Hepatocyte (in vitro differentiated cells): ENCODE measurements at regions not wholly inside any gene's neighbourhood (a gene's known extent, or its start where the extent isn't known, plus 50 kb on each side); places are given as distances from the start of the nearest gene placed in this dataset.

Experiments
- DNase-seq: peaks from one replicate; pipeline ENCODE4 v3.0.0-alpha.2; 2016; ENCODE audit warnings: low spot score
- H2AFZ ChIP-seq: fragments of 200-600 bp; sonication (generic); 2 replicates; pipeline ENCODE4 v1.6.0; 2016; ENCODE audit warnings: antibody characterized with exemption, mild to moderate bottlenecking
- H3K27ac ChIP-seq: fragments of 200-600 bp; sonication (generic); 2 replicates; pipeline ENCODE4 v1.5.1; 2016; ENCODE audit warnings: mild to moderate bottlenecking
- H3K27me3 ChIP-seq: fragments of 200-600 bp; sonication (generic); 2 replicates; pipeline ENCODE4 v1.6.1; 2016
- H3K36me3 ChIP-seq: fragments of 200-600 bp; sonication (generic); replicated peaks from 2 replicates; pipeline ENCODE4 v1.5.1; 2016; ENCODE audit warnings: low read depth; ENCODE audit not compliant: insufficient read depth
- H3K4me1 ChIP-seq: fragments of 200-600 bp; sonication (generic); 2 replicates; pipeline ENCODE4 v1.5.1; 2016; ENCODE audit warnings: mild to moderate bottlenecking, moderate library complexity; ENCODE audit not compliant: insufficient read depth
- H3K4me2 ChIP-seq: fragments of 200-600 bp; sonication (generic); 2 replicates; pipeline ENCODE4 v1.6.0; 2016
- H3K4me3 ChIP-seq: fragments of 200-600 bp; sonication (generic); 2 replicates; pipeline ENCODE4 v1.5.1; 2016; ENCODE audit warnings: mild to moderate bottlenecking
- H3K79me2 ChIP-seq: fragments of 200-600 bp; sonication (generic); 2 replicates; pipeline ENCODE4 v1.6.0; 2017; ENCODE audit warnings: mild to moderate bottlenecking
- H3K9me2 ChIP-seq: fragments of 200-600 bp; sonication (generic); replicated peaks from 2 replicates; pipeline ENCODE4 v1.6.0; 2017; ENCODE audit warnings: mild to moderate bottlenecking; ENCODE audit not compliant: insufficient read depth
- H3K9me3 ChIP-seq: fragments of 200-600 bp; sonication (generic); 2 replicates; pipeline ENCODE4 v1.5.1; 2016; ENCODE audit warnings: low read depth, mild to moderate bottlenecking
- H4K20me1 ChIP-seq: fragments of 200-600 bp; sonication (generic); 2 replicates; pipeline ENCODE4 v1.6.0; 2016; ENCODE audit warnings: mild to moderate bottlenecking; ENCODE audit not compliant: insufficient read depth, poor library complexity, severe bottlenecking
- EZH2 ChIP-seq: fragments of 200-600 bp; sonication (generic); IDR thresholded peaks from 2 replicates; pipeline ENCODE4 v1.6.1; 2016; ENCODE audit warnings: antibody characterized with exemption, mild to moderate bottlenecking, borderline replicate concordance
- EZH2phosphoT487 ChIP-seq: fragments of 200-600 bp; sonication (generic); IDR thresholded peaks from one replicate; pipeline ENCODE4 v1.6.1; 2018; ENCODE audit warnings: antibody characterized with exemption, mild to moderate bottlenecking, low read depth, moderate library complexity; ENCODE audit not compliant: unreplicated experiment, severe bottlenecking
- WGBS: methylation state at CpG from one replicate; pipeline ENCODE4 v1.1.6; 2016; ENCODE audit warnings: low lambda C conversion rate; ENCODE audit errors: missing lambda C conversion rate; 5-methylcytosine and 5-hydroxymethylcytosine counted together
- TF ChIP-seq, protein P1 (sequence below): fragments of 200-600 bp; sonication (generic); IDR thresholded peaks from 2 replicates; pipeline ENCODE4 v1.5.1; 2016; ENCODE audit warnings: antibody characterized with exemption, mild to moderate bottlenecking; ENCODE audit not compliant: poor library complexity

DNA sequence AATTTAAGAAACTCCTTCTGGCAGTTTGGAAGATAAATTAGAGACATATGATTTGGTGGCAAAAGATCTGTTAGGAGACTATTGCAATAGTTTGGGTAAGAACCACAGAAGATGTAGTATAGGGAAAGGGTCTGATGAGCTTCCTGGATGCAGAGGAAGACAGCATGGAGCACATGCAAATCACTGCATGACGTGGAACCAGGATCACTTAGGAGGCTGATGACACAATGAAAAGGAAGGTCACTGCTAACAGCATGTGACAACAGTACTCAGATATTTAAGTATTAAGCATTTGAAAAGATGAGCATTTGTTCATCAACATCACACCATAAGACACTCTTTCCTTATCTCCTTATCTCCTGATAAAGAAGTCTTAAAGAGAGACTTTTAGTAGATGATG, 167.8 kb upstream of the LDB2 start:
- H3K27ac ChIP-seq: no peak overlapping the region
- no peaks in the 10 kb centered on the region for H3K27me3 ChIP-seq
- no peaks in the 10 kb centered on the region for H3K9me3 ChIP-seq
- H3K4me3 ChIP-seq: no peak overlapping the region
- H3K4me1 ChIP-seq: peaks cover 6% of the 10 kb centered on the region
- H2AFZ ChIP-seq: no peak overlapping the region
- no peak for DNase-seq
- no peaks in the 10 kb centered on the region for H3K79me2 ChIP-seq
- TF ChIP-seq, protein P1, sequence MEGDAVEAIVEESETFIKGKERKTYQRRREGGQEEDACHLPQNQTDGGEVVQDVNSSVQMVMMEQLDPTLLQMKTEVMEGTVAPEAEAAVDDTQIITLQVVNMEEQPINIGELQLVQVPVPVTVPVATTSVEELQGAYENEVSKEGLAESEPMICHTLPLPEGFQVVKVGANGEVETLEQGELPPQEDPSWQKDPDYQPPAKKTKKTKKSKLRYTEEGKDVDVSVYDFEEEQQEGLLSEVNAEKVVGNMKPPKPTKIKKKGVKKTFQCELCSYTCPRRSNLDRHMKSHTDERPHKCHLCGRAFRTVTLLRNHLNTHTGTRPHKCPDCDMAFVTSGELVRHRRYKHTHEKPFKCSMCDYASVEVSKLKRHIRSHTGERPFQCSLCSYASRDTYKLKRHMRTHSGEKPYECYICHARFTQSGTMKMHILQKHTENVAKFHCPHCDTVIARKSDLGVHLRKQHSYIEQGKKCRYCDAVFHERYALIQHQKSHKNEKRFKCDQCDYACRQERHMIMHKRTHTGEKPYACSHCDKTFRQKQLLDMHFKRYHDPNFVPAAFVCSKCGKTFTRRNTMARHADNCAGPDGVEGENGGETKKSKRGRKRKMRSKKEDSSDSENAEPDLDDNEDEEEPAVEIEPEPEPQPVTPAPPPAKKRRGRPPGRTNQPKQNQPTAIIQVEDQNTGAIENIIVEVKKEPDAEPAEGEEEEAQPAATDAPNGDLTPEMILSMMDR: no peak
- TF ChIP-seq EZH2 (no peak), EZH2phosphoT487 (no peak)
- H3K9me2 ChIP-seq: no peaks in the 10 kb centered on the region
- H3K4me2 ChIP-seq: no peak overlapping the region
- 67% methylated on average over 1 of the region's 1 CpG for WGBS
- no peaks in the 10 kb centered on the region for H3K36me3 ChIP-seq
- no peaks in the 10 kb centered on the region for H4K20me1 ChIP-seq

GRCh38 chr4:17065821-17066220, 167.4 kb upstream of the LDB2 start:
- WGBS: 91% methylated on average over 2 of the region's 2 CpGs
- no peak overlapping the region for H3K4me2 ChIP-seq
- H4K20me1 ChIP-seq: no peaks in the 10 kb centered on the region
- no peak overlapping the region for H3K27ac ChIP-seq
- H3K27me3 ChIP-seq: no peaks in the 10 kb centered on the region
- no peak overlapping the region for H3K4me3 ChIP-seq
- no peak overlapping the region for H2AFZ ChIP-seq
- no peaks in the 10 kb centered on the region for H3K79me2 ChIP-seq
- no peak for DNase-seq
- H3K4me1 ChIP-seq: peaks cover 6% of the 10 kb centered on the region
- H3K9me3 ChIP-seq: no peaks in the 10 kb centered on the region
- H3K9me2 ChIP-seq: no peaks in the 10 kb centered on the region
- TF ChIP-seq EZH2: no peak
- TF ChIP-seq EZH2phosphoT487: no peak
- TF ChIP-seq, protein P1: no peak
- no peaks in the 10 kb centered on the region for H3K36me3 ChIP-seq

GRCh38 chr4:17064959-17065358, 166.5 kb upstream of the LDB2 start:
- H3K9me3 ChIP-seq: no peaks in the 10 kb centered on the region
- no peaks in the 10 kb centered on the region for H4K20me1 ChIP-seq
- TF ChIP-seq, protein P1: no peak
- TF ChIP-seq EZH2phosphoT487 (no peak), EZH2 (no peak)
- no peak overlapping the region for H3K4me2 ChIP-seq
- H3K4me3 ChIP-seq: no peak overlapping the region
- peaks cover 10% of the 10 kb centered on the region for H3K4me1 ChIP-seq
- H3K27me3 ChIP-seq: no peaks in the 10 kb centered on the region
- 86% methylated on average over 4 of the region's 4 CpGs for WGBS
- H3K27ac ChIP-seq: no peak overlapping the region
- no peak overlapping the region for H2AFZ ChIP-seq
- no peaks in the 10 kb centered on the region for H3K36me3 ChIP-seq
- no peaks in the 10 kb centered on the region for H3K9me2 ChIP-seq
- no peak for DNase-seq
- H3K79me2 ChIP-seq: no peaks in the 10 kb centered on the region

DNA sequence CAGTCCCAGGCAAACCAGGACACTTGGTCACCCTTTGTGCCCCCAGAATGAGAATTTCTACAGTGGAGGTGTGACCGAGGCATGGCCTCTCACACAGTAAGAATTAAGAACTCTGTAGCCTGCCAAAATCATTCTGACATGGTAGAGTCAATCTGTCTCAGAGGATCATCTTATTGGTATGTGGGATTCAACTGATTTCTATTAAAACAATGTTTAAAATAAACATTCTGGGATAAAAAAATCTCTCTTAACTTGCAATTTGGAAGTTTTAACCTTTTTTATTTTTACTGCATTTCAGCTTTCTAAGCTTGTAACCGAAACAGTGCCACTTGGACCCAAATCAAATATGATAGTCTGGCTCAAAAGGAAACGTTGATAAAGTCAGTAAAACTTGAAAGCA, 165.4 kb upstream of the LDB2 start:
- H2AFZ ChIP-seq: no peak overlapping the region
- H3K9me2 ChIP-seq: no peaks in the 10 kb centered on the region
- H4K20me1 ChIP-seq: no peaks in the 10 kb centered on the region
- TF ChIP-seq EZH2phosphoT487 (no peak), EZH2 (no peak)
- TF ChIP-seq, protein P1: no peak
- no peaks in the 10 kb centered on the region for H3K36me3 ChIP-seq
- 57% methylated on average over 3 of the region's 3 CpGs for WGBS
- H3K9me3 ChIP-seq: no peaks in the 10 kb centered on the region
- H3K4me3 ChIP-seq: no peak overlapping the region
- H3K27me3 ChIP-seq: no peaks in the 10 kb centered on the region
- H3K4me2 ChIP-seq: no peak overlapping the region
- H3K79me2 ChIP-seq: no peaks in the 10 kb centered on the region
- no peak overlapping the region for H3K27ac ChIP-seq
- H3K4me1 ChIP-seq: peaks cover 18% of the 10 kb centered on the region
- DNase-seq: no peak
